Left ventricle myocardium inferior (tissue), 1 donor: ENCODE measurements at regions not wholly inside any gene's neighbourhood (a gene's known extent, or its start where the extent isn't known, plus 50 kb on each side); places are given as distances from the start of the nearest gene placed in this dataset.
"Not testable (repeated sequence)": the region's sequence is repeated elsewhere in the genome, so short reads cannot be mapped to it uniquely, and the experiment has no call there.

Experiments
- DNase-seq: peaks from one replicate; pipeline ENCODE4 v3.0.0-alpha.2; 2020
- H3K27ac ChIP-seq: fragments of 200-600 bp; replicated peaks from 2 replicates; pipeline ENCODE4 v1.8.0; 2021
- H3K27me3 ChIP-seq: fragments of 200-600 bp; 2 replicates; pipeline ENCODE4 v1.8.0; 2021; ENCODE audit warnings: low read depth
- H3K36me3 ChIP-seq: fragments of 200-600 bp; 2 replicates; pipeline ENCODE4 v1.8.0; 2021
- H3K4me1 ChIP-seq: fragments of 200-600 bp; 2 replicates; pipeline ENCODE4 v1.8.0; 2021
- H3K4me3 ChIP-seq: fragments of 200-600 bp; 2 replicates; pipeline ENCODE4 v1.8.0; 2021; ENCODE audit warnings: mild to moderate bottlenecking, moderate library complexity
- H3K9me3 ChIP-seq: fragments of 200-600 bp; replicated peaks from 2 replicates; pipeline ENCODE4 v1.8.0; 2021
- intact Hi-C: fragments of 100-400 bp; cut with micrococcal nuclease; formaldehyde crosslinking; loops from one replicate; pipeline ENCODE4 v1.11.0; 2022
- TF ChIP-seq, protein P1 (sequence below): fragments of 200-600 bp; IDR thresholded peaks from 2 replicates; pipeline ENCODE4 v1.8.0; 2021; ENCODE audit warnings: antibody characterized with exemption, mild to moderate bottlenecking, borderline replicate concordance
- donor health status: DM: no; HTN: yes; CAD: no; lungs with severe emphysema.

DNA sequence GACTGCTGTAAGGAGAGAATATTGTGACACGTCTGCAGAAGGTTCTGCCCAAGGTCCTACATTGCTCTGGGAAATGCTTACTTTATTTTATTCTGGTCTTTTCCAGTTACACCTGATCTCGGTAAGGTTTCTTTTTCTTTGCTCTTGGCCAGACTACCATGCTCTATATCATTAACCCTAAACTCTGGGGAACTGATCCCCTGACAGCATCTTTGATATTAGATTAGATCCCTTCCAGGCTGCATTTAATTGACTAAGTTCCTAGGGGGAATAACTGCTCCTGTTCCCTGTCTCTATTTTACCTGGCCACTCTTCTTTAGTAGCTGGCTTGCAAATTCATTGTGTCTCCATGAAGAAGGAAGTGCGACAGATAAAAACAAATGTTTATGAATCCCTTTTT, 243.5 kb downstream of the MAT2B start:
- TF ChIP-seq, protein P1, sequence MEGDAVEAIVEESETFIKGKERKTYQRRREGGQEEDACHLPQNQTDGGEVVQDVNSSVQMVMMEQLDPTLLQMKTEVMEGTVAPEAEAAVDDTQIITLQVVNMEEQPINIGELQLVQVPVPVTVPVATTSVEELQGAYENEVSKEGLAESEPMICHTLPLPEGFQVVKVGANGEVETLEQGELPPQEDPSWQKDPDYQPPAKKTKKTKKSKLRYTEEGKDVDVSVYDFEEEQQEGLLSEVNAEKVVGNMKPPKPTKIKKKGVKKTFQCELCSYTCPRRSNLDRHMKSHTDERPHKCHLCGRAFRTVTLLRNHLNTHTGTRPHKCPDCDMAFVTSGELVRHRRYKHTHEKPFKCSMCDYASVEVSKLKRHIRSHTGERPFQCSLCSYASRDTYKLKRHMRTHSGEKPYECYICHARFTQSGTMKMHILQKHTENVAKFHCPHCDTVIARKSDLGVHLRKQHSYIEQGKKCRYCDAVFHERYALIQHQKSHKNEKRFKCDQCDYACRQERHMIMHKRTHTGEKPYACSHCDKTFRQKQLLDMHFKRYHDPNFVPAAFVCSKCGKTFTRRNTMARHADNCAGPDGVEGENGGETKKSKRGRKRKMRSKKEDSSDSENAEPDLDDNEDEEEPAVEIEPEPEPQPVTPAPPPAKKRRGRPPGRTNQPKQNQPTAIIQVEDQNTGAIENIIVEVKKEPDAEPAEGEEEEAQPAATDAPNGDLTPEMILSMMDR, result no peak
- no peaks in the 10 kb centered on the region for H3K4me1 ChIP-seq
- no peak overlapping the region for H3K4me3 ChIP-seq
- DNase-seq, result no peak
- no peak overlapping the region for H3K27ac ChIP-seq
- intact Hi-C loops, result no loop called here
- peaks cover 32% of the 10 kb centered on the region for H3K9me3 ChIP-seq
- H3K27me3 ChIP-seq, result no peaks in the 10 kb centered on the region
- H3K36me3 ChIP-seq, result no peaks in the 10 kb centered on the region

DNA sequence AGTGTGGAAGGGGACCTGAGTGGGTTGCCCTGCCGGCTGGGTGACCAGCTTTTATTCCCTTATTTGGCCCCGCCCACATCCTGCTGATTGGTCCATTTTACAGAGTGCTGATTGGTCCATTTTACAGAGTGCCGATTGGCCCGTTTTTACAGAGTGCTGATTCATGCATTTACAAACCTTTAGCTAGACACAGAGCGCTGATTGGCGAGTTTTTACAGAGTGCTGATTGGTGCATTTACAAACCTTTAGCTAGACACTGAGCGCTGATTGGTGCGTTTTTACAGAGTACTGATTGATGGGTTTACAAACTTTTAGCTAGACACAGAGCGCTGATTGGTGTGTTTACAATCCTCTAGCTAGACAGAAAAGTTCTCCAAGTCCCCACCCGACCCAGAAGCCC, 245.0 kb downstream of the MAT2B start:
- intact Hi-C loops, H3K27ac ChIP-seq, H3K36me3 ChIP-seq, H3K4me3 ChIP-seq, DNase-seq, H3K27me3 ChIP-seq, H3K4me1 ChIP-seq: not testable (repeated sequence)
- peaks cover 27% of the 10 kb centered on the region for H3K9me3 ChIP-seq

DNA sequence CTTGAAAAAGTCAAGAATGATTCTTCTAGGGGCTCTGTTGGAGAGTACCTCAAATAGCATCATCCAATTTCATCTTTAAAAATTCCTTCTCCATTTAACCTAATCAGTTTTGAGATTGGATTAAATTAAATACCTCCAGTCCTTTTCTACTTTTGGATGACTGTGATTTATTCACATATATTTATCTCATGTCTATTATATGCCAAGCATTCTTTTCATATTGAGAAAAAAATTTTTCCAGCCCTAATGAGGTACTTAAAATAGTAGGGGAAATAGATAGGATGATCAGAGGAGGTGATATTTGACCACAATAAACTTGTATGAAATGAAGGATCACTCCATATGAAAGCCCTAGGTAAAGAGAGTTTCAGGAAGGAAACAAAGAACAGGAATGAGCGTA, 250.1 kb downstream of the MAT2B start:
- H3K9me3 ChIP-seq, result peaks cover 9% of the 10 kb centered on the region
- no peaks in the 10 kb centered on the region for H3K36me3 ChIP-seq
- intact Hi-C loops, result no loop called here
- H3K4me1 ChIP-seq, result no peaks in the 10 kb centered on the region
- no peak overlapping the region for H3K4me3 ChIP-seq
- no peak overlapping the region for H3K27ac ChIP-seq
- TF ChIP-seq, protein P1, result no peak
- DNase-seq, result no peak
- no peaks in the 10 kb centered on the region for H3K27me3 ChIP-seq

DNA sequence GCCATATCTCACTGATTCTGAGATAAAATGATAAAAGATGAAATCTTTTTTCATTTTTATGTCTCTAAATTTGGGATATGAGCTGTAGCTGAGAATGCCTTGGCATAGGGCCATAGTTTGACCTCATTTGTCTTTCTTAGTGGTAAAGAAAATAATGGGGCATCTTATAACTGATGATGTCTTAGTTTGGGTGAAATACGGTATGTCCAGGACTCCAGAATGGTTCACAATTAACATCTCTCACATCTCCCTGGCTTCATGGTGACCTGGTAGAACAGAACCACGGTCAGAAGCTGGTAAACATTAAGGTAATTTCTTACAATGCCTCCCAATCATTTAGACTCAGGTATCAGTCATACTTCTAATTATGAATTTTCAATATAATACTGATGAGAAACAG, 250.8 kb downstream of the MAT2B start:
- TF ChIP-seq, protein P1, result no peak
- Histone ChIP-seq H3K36me3 (no peaks in the 10 kb centered on the region), H3K9me3 (peaks cover 3% of the 10 kb centered on the region), H3K4me1 (no peaks in the 10 kb centered on the region), H3K27me3 (no peaks in the 10 kb centered on the region), H3K4me3 (no peak overlapping the region), H3K27ac (no peak overlapping the region)
- intact Hi-C loops, result no loop called here
- no peak for DNase-seq

DNA sequence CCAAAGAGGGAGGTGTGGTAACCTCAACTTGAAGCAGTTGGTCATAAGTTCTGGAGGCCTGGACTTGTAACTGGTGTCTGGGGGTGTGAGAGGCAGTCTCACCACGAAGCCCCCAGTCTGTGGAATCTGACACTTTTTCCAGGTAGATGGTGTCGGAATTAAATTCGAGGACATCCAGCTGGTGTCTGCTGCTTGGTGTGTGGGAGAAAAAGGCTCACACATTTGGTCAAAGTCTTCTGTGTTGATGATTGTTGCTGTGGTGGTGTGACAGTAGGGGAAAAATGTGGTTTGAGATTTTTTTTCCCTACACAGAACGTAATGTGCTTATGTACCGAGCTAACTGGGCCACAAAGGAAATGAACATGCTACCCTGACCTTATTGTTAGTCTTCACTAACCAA, 251.9 kb downstream of the MAT2B start:
- TF ChIP-seq, protein P1, result no peak
- peaks cover 3% of the 10 kb centered on the region for H3K9me3 ChIP-seq
- H3K4me1 ChIP-seq, result no peaks in the 10 kb centered on the region
- H3K27me3 ChIP-seq, result no peaks in the 10 kb centered on the region
- no peak for DNase-seq
- intact Hi-C loops, result no loop called here
- H3K36me3 ChIP-seq, result no peaks in the 10 kb centered on the region
- no peak overlapping the region for H3K27ac ChIP-seq
- H3K4me3 ChIP-seq, result no peak overlapping the region

DNA sequence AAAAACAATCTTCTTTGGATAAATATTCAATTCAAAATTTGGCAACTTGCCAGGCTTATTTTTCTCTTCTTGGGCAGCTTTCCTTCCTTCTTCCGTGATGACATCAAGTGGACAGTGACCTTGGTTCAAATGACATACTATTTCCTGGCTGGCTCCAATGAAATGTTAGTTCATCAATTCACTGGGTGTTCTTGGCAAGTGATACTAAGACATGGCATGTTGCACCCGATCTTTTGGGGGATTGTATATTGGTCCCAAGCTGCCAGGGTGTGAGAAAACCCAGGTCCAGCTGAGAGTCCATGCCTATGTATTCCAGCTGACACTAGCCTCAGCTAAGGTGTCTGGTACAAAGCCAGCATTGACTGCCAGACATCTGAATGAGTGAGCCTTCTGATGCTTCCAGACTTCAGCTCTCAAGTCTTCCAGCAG, 252.9 kb downstream of the MAT2B start:
- TF ChIP-seq, protein P1, result no peak

More for the DNA sequence above, 252.9 kb downstream of the MAT2B start:
- Histone ChIP-seq H3K9me3 (peaks cover 3% of the 10 kb centered on the region), H3K27me3 (no peaks in the 10 kb centered on the region), H3K36me3 (no peaks in the 10 kb centered on the region), H3K27ac (no peak overlapping the region), H3K4me1 (no peaks in the 10 kb centered on the region), H3K4me3 (no peak overlapping the region)
- no peak for DNase-seq
- intact Hi-C loops, result no loop called here
